Endothelial cell (in vitro differentiated cells): ENCODE measurements at regions not wholly inside any gene's neighbourhood (a gene's known extent, or its start where the extent isn't known, plus 50 kb on each side); places are given as distances from the start of the nearest gene placed in this dataset.

Source experiments
- DNase-seq: peaks from one replicate; pipeline ENCODE4 v3.0.0; 2021; ENCODE audit warnings: low spot score
- H3K27ac Mint-ChIP-seq: one replicate; pipeline ENCODE4 v1.8.0; 2021; ENCODE audit warnings: mixed read lengths, inconsistent platforms; ENCODE audit not compliant: unreplicated experiment
- H3K27me3 Mint-ChIP-seq: one replicate; pipeline ENCODE4 v1.8.0; 2021; ENCODE audit warnings: mild to moderate bottlenecking, moderate library complexity, mixed read lengths, inconsistent platforms; ENCODE audit not compliant: unreplicated experiment
- H3K36me3 Mint-ChIP-seq: one replicate; pipeline ENCODE4 v1.8.0; 2021; ENCODE audit warnings: mild to moderate bottlenecking, low read depth, mixed read lengths, inconsistent platforms; ENCODE audit not compliant: unreplicated experiment
- H3K4me1 Mint-ChIP-seq: one replicate; pipeline ENCODE4 v1.8.0; 2021; ENCODE audit warnings: mild to moderate bottlenecking, mixed read lengths, inconsistent platforms; ENCODE audit not compliant: unreplicated experiment
- H3K4me3 Mint-ChIP-seq: one replicate; pipeline ENCODE4 v1.8.0; 2021; ENCODE audit warnings: mild to moderate bottlenecking, mixed read lengths, inconsistent platforms; ENCODE audit not compliant: unreplicated experiment
- H3K9me3 Mint-ChIP-seq: one replicate; pipeline ENCODE4 v1.8.0; 2021; ENCODE audit warnings: mixed read lengths, inconsistent platforms; ENCODE audit not compliant: unreplicated experiment
- TF ChIP-seq, protein P1 (sequence below): fragments of 200-600 bp; sonication (generic); IDR thresholded peaks from one replicate; pipeline ENCODE4 v1.5.0; 2021; ENCODE audit warnings: antibody characterized with exemption; ENCODE audit not compliant: unreplicated experiment

DNA sequence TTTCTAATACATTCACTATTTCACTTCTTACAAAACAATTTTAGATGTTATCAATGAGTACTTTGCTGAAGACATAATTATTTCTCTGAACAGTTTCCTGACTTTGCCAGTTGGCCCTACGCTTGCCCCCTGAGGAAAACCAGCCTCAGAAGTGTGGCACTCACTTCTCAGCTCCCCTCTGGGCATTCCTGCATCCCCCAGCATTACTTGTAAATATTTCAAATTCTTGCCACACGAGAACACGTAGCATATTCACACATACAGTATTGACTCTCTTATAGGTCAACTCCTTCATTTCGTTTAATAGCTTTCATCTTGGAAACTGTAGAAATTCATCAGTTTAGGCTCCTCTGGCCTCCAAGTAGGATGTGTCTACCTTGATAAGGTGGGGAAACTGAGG is 65.2 kb downstream of the OTX2 start:
- Mint-ChIP-seq H3K4me3 (no peak overlapping the region), H3K4me1 (peaks cover 4% of the 10 kb centered on the region), H3K27me3 (peaks cover 2% of the 10 kb centered on the region), H3K9me3 (no peaks in the 10 kb centered on the region), H3K27ac (no peak overlapping the region), H3K36me3 (no peaks in the 10 kb centered on the region)
- no peak for DNase-seq
- TF ChIP-seq, protein P1, sequence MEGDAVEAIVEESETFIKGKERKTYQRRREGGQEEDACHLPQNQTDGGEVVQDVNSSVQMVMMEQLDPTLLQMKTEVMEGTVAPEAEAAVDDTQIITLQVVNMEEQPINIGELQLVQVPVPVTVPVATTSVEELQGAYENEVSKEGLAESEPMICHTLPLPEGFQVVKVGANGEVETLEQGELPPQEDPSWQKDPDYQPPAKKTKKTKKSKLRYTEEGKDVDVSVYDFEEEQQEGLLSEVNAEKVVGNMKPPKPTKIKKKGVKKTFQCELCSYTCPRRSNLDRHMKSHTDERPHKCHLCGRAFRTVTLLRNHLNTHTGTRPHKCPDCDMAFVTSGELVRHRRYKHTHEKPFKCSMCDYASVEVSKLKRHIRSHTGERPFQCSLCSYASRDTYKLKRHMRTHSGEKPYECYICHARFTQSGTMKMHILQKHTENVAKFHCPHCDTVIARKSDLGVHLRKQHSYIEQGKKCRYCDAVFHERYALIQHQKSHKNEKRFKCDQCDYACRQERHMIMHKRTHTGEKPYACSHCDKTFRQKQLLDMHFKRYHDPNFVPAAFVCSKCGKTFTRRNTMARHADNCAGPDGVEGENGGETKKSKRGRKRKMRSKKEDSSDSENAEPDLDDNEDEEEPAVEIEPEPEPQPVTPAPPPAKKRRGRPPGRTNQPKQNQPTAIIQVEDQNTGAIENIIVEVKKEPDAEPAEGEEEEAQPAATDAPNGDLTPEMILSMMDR: no peak

DNA sequence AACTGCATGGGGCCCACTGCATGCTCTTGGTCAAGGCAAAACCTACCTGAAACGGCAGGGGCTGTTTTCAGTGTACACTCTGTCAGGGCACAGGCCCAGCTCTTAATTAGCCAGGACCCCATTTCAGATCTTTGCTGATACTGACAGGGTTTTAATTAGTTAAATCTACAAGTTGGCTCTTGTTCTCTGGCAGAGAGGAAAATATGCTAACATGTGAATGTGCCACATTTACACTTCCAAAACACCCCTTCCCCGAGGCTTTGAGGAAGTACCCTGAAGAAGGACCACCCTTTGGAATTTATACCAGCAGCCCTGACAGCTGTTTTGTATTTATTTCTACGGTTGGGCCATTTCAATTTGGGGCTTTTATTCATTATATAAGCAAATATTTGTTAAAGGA is 66.3 kb downstream of the OTX2 start:
- Mint-ChIP-seq H3K27me3 (no peaks in the 10 kb centered on the region), H3K4me1 (peaks cover 4% of the 10 kb centered on the region), H3K27ac (no peak overlapping the region), H3K9me3 (no peaks in the 10 kb centered on the region), H3K36me3 (no peaks in the 10 kb centered on the region), H3K4me3 (no peak overlapping the region)
- no peak for DNase-seq
- TF ChIP-seq, protein P1: no peak

DNA sequence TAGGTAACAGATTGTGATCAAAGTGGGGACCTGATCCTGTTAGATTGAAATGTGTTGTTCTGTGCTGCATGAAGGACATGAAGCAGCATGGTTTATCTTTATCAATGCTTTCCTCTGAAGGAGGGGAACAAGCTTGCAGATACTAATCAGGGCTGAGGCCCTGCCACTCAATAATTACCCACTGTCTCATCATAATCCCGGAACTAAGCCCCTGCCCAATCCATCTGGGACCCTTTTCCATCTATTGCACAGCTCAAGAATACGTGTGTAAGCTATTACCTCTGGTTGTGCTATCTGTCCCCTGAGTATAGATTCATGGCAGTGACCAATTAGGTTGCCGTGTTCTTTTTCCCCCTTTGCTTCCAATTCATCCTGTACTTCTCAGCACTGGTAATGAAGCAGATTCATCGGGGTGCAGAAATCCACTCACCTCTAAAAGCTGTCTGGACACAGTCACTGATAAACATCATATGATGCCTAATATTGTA is 67.8 kb downstream of the OTX2 start:
- Mint-ChIP-seq H3K9me3 (no peaks in the 10 kb centered on the region), H3K4me3 (no peak overlapping the region), H3K36me3 (no peaks in the 10 kb centered on the region), H3K27ac (no peak overlapping the region), H3K4me1 (peaks cover 4% of the 10 kb centered on the region), H3K27me3 (no peaks in the 10 kb centered on the region)
- DNase-seq: no peak
- TF ChIP-seq, protein P1: no peak

DNA sequence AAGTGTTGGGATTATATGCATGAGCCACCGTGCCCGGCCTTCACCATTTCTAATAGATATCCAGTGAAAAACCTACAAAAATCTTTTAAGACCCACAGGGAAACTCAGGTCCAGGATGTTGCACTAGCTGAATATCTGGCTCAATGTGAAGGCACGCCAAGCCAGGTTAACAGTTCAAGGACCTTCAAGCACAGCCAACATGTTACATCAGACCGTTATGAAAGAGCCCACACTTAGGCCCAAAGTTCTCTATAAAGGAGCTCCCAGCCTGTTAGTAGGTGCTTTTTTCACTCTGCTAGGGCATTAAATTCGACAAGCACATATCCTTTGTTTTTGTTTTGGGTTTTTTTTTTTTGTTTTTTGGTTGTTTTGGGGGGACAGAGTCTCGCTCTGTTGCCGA is 69.0 kb downstream of the OTX2 start:
- H3K36me3 Mint-ChIP-seq: no peaks in the 10 kb centered on the region
- DNase-seq: no peak
- peaks cover 4% of the 10 kb centered on the region for H3K4me1 Mint-ChIP-seq
- H3K27ac Mint-ChIP-seq: no peak overlapping the region
- TF ChIP-seq, protein P1: no peak
- H3K9me3 Mint-ChIP-seq: no peaks in the 10 kb centered on the region
- no peak overlapping the region for H3K4me3 Mint-ChIP-seq
- no peaks in the 10 kb centered on the region for H3K27me3 Mint-ChIP-seq

DNA sequence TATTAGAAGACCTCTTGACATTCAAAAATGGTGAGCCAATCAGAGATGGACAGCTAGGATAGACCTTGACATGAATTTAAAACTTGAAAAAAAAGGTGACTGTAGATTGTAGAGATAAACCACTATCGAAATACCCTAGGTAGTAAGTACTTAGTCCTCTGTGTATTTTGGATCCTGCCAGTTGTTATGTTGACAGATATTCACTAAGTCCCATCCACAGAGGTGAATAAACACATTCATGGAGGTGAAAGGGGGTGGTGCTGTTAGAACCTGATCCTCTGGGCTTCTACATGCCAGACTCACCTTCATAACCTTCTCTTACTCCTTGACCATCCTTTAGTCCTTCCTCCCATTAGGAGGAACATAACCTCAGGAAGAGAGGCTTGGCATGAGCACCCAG is 72.3 kb downstream of the OTX2 start:
- Mint-ChIP-seq H3K27me3 (no peaks in the 10 kb centered on the region), H3K9me3 (no peaks in the 10 kb centered on the region), H3K27ac (no peak overlapping the region), H3K4me3 (no peak overlapping the region), H3K4me1 (no peaks in the 10 kb centered on the region), H3K36me3 (no peaks in the 10 kb centered on the region)
- DNase-seq: no peak
- TF ChIP-seq, protein P1: no peak
